ENCODE measurements at regions not wholly inside any gene's neighbourhood (a gene's known extent, or its start where the extent isn't known, plus 50 kb on each side); places are given as distances from the start of the nearest gene placed in this dataset.
"Not testable (repeated sequence)": the region's sequence is repeated elsewhere in the genome, so short reads cannot be mapped to it uniquely, and the experiment has no call there.

DNA sequence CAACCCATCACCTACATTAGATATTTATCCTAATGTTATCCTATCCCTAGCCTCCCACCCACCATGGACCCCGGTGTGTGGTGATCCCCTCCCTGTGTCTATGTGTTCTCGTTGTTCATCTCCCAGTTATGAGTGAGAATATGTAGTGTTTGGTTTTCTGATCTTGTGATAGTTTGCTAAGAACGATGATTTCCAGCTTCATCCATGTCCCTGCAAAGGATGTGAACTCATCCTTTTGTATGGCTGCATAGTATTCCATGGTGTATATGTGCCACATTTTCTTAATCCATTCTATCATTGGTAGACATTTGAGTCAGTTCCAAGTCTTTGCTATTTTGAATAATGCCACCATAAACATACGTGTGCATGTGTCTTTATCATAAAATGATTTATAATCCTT, 185.3 kb downstream of the TTC6 start:
- TF ChIP-seq POLR2A (IDR thresholded peaks at IDR 0.05; ENCODE audit: low read depth, low read length); POLR2AphosphoS5 (IDR thresholded peaks at IDR 0.05; ENCODE audit: low read depth, low read length); TAF1 (IDR thresholded peaks at IDR 0.05; ENCODE audit: borderline replicate concordance, low read depth, low read length): not testable (repeated sequence)
